IPS-NIHi11 (cell line): ENCODE measurements at regions not wholly inside any gene's neighbourhood (a gene's known extent, or its start where the extent isn't known, plus 50 kb on each side); places are given as distances from the start of the nearest gene placed in this dataset.
"Not testable (repeated sequence)": the region's sequence is repeated elsewhere in the genome, so short reads cannot be mapped to it uniquely, and the experiment has no call there.

Experiments
- DNase-seq: peaks from one replicate; pipeline ENCODE4 v3.0.0; 2012; ENCODE audit warnings: mixed read lengths, low spot score

GRCh38 chr7:84941936-84942335 lies 244.9 kb downstream of the SEMA3D start:
- no peak for DNase-seq

GRCh38 chr7:84941291-84941690 lies 245.6 kb downstream of the SEMA3D start:
- DNase-seq: no peak

GRCh38 chr7:84939888-84940287 lies 247.0 kb downstream of the SEMA3D start:
- DNase-seq: no peak

GRCh38 chr7:84939442-84939841 lies 247.4 kb downstream of the SEMA3D start:
- no peak for DNase-seq

GRCh38 chr7:84924353-84924752 lies 262.5 kb downstream of the SEMA3D start:
- DNase-seq: no peak

- no peak for DNase-seq
Observed at GRCh38 chr7:84923348-84923747, 263.5 kb downstream of the SEMA3D start.

GRCh38 chr7:84921154-84921553 lies 265.7 kb downstream of the SEMA3D start:
- no peak for DNase-seq

GRCh38 chr7:84916973-84917372 lies 269.9 kb downstream of the SEMA3D start:
- not testable (repeated sequence) for DNase-seq

- DNase-seq: no peak
Observed at GRCh38 chr7:84916161-84916560, 270.7 kb downstream of the SEMA3D start.

- DNase-seq: no peak
Observed at GRCh38 chr7:84914598-84914997, 272.3 kb downstream of the SEMA3D start.

GRCh38 chr7:84913731-84914130 lies 273.1 kb downstream of the SEMA3D start:
- no peak for DNase-seq

GRCh38 chr7:84912993-84913635 lies 273.7 kb downstream of the SEMA3D start:
- DNase-seq: no peak

- no peak for DNase-seq
Observed at GRCh38 chr7:84912537-84912936, 274.3 kb downstream of the SEMA3D start.

GRCh38 chr7:84912018-84912417 lies 274.8 kb downstream of the SEMA3D start:
- DNase-seq: no peak

- DNase-seq: no peak
Observed at GRCh38 chr7:84911077-84911476, 275.8 kb downstream of the SEMA3D start.

GRCh38 chr7:84910322-84910721 lies 276.5 kb downstream of the SEMA3D start:
- DNase-seq: not testable (repeated sequence)

- DNase-seq: no peak
Observed at GRCh38 chr7:84908196-84908793, 278.6 kb downstream of the SEMA3D start.

GRCh38 chr7:84906889-84907288 lies 280.0 kb downstream of the SEMA3D start:
- no peak for DNase-seq

GRCh38 chr7:84904561-84904960 lies 282.3 kb downstream of the SEMA3D start:
- DNase-seq: no peak

GRCh38 chr7:84901366-84901765 lies 285.5 kb downstream of the SEMA3D start:
- no peak for DNase-seq

GRCh38 chr7:84900215-84900614 lies 286.6 kb downstream of the SEMA3D start:
- DNase-seq: no peak

GRCh38 chr7:84895563-84895962 lies 291.3 kb downstream of the SEMA3D start:
- no peak for DNase-seq

- DNase-seq: not testable (repeated sequence)
Observed at GRCh38 chr7:84883570-84883969, 303.3 kb downstream of the SEMA3D start.
